Keratinocyte (primary cell): ENCODE measurements at regions not wholly inside any gene's neighbourhood (a gene's known extent, or its start where the extent isn't known, plus 50 kb on each side); places are given as distances from the start of the nearest gene placed in this dataset.

Experiments used
- DNase-seq: peaks from one replicate; pipeline ENCODE4 v3.0.0-alpha.2; 2011; ENCODE audit warnings: low read depth, missing footprints, low spot score
- FAIRE-seq: peaks from 2 replicates; lab custom pipeline; 2011; peaks lifted over from hg19 to GRCh38; lab: Jason Lieb, UNC
- H2AFZ ChIP-seq: 2 replicates; pipeline ENCODE4 v1.6.0; 2012; ENCODE audit warnings: low read length, control low read depth, inconsistent platforms; ENCODE audit not compliant: control insufficient read depth
- H3K27ac ChIP-seq: 2 replicates; pipeline ENCODE4 v1.5.1; 2011; ENCODE audit warnings: low read length; ENCODE audit not compliant: control insufficient read depth, insufficient read depth
- H3K27me3 ChIP-seq: 3 replicates; pipeline ENCODE4 v1.6.0; 2011; ENCODE audit warnings: low read length; ENCODE audit not compliant: control insufficient read depth, insufficient read depth; ENCODE audit errors: extremely low read depth
- H3K36me3 ChIP-seq, 2 experiments: 2 replicates in 1 of 2; 3 replicates in 1 of 2; pipeline ENCODE4 v1.5.1; 2011; ENCODE audit warnings: low read length in 2 of 2, mild to moderate bottlenecking in 1 of 2; ENCODE audit not compliant: control insufficient read depth in 2 of 2, insufficient read depth in 2 of 2; ENCODE audit errors: extremely low read depth in 1 of 2
- H3K4me1 ChIP-seq: 3 replicates; pipeline ENCODE4 v1.5.1; 2011; ENCODE audit warnings: low read length; ENCODE audit not compliant: control insufficient read depth, insufficient read depth; ENCODE audit errors: extremely low read depth
- H3K4me2 ChIP-seq: 3 replicates; pipeline ENCODE4 v1.6.0; 2011; ENCODE audit warnings: low read depth, low read length; ENCODE audit not compliant: control insufficient read depth, insufficient read depth; ENCODE audit errors: extremely low read depth
- H3K4me3 ChIP-seq, 3 experiments: fragments of 200-600 bp in 1 of 3; sonication (generic) in 1 of 3; 2 replicates in 2 of 3; 3 replicates in 1 of 3; pipeline ENCODE4 v1.5.1; 2011 to 2016; ENCODE audit warnings: low read length in 3 of 3, mild to moderate bottlenecking in 3 of 3, control low read depth in 2 of 3, inconsistent platforms in 1 of 3, low read depth in 1 of 3, mixed read lengths in 1 of 3, mixed run types in 1 of 3, moderate library complexity in 1 of 3; ENCODE audit not compliant: control insufficient read depth in 2 of 3, insufficient read depth in 2 of 3; ENCODE audit errors: extremely low read depth in 1 of 3
- H3K79me2 ChIP-seq: 2 replicates; pipeline ENCODE4 v1.6.0; 2012; ENCODE audit warnings: low read length; ENCODE audit not compliant: control insufficient read depth, insufficient read depth
- H3K9ac ChIP-seq: 3 replicates; pipeline ENCODE4 v1.6.0; 2011; ENCODE audit warnings: low read length; ENCODE audit not compliant: control insufficient read depth, insufficient read depth; ENCODE audit errors: extremely low read depth
- H3K9me1 ChIP-seq: 3 replicates; pipeline ENCODE4 v1.6.0; 2011; ENCODE audit warnings: low read length; ENCODE audit not compliant: control insufficient read depth, insufficient read depth; ENCODE audit errors: extremely low read depth
- H3K9me3 ChIP-seq: 2 replicates; pipeline ENCODE4 v1.5.1; 2012; ENCODE audit warnings: low read depth, low read length; ENCODE audit not compliant: control insufficient read depth
- H4K20me1 ChIP-seq: 3 replicates; pipeline ENCODE4 v1.6.0; 2011; ENCODE audit warnings: low read length; ENCODE audit not compliant: control insufficient read depth, insufficient read depth; ENCODE audit errors: extremely low read depth
- CTCF ChIP-seq, 3 experiments: IDR thresholded peaks in 1 of 3; conservative IDR thresholded peaks in 1 of 3; optimal IDR thresholded peaks in 1 of 3; 2 replicates in 2 of 3; 3 replicates in 1 of 3; pipeline versions ENCODE3 to v1.5.1; 2011; ENCODE audit warnings: low read length in 3 of 3, mild to moderate bottlenecking in 3 of 3, moderate library complexity in 2 of 3, control low read depth in 1 of 3, inconsistent platforms in 1 of 3; ENCODE audit not compliant: insufficient read depth in 2 of 3; ENCODE audit errors: extremely low read depth in 1 of 3
- EZH2 ChIP-seq: IDR thresholded peaks from one replicate; pipeline ENCODE4 v1.6.1; 2012; ENCODE audit warnings: inconsistent platforms, mild to moderate bottlenecking, low read length, moderate library complexity
- dilution Hi-C: fragments of 300-500 bp; cut with MboI; formaldehyde crosslinking; loops from one replicate; pipeline ENCODE4 v1.7.0; 2020; ENCODE audit warnings: low sequenced_read_pairs; ENCODE audit not compliant: extremely low pct_ligation_motif_present

DNA sequence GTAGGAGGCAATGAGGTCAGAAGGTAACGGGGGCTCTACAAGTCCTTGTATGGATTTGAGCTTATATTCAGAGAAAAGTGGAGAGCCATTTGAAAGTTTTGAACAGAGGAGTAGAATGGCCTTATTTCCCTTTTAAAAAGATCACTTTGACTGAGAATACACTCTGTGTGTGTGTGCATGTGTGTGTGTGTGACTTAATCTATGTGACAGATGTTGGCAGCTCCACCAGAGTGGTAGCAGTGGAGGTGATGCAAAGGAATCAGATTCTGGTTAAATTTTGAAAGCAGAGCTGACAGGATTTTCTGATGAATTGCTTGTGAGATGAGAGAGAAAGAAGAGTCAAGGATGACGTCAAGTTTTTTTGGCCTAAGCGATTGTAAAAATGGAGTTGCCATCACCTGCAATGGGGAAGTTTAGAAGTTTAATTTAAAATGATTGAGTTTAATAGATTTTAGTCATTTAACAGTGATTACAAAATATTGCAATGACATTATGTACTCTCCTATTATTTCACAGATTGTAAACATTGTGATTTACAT is 172.2 kb upstream of the HEY2 start:
- no peak overlapping the region for H3K4me3 ChIP-seq
- H3K79me2 ChIP-seq, result no peaks in the 10 kb centered on the region
- H2AFZ ChIP-seq, result no peak overlapping the region
- no peak overlapping the region for H3K4me2 ChIP-seq
- no peaks in the 10 kb centered on the region for H3K27me3 ChIP-seq
- H3K4me1 ChIP-seq, result no peaks in the 10 kb centered on the region
- H4K20me1 ChIP-seq, result no peaks in the 10 kb centered on the region
- no peak for DNase-seq
- H3K36me3 ChIP-seq, result no peaks in the 10 kb centered on the region
- H3K9me3 ChIP-seq, result no peaks in the 10 kb centered on the region
- no peak overlapping the region for H3K27ac ChIP-seq
- H3K9me1 ChIP-seq, result no peaks in the 10 kb centered on the region
- TF ChIP-seq EZH2 (no peak), CTCF (optimal IDR thresholded peaks at IDR 0.05 in 1 of 3, IDR thresholded peaks at IDR 0.05 in 1 of 3, conservative IDR thresholded peaks at IDR 0.05 in 1 of 3; ENCODE audit: extremely low read depth in 1 of 3, insufficient read depth in 2 of 3, low read length in 3 of 3) (no peak)
- no peak for FAIRE-seq
- dilution Hi-C loops, result no loop called here
- no peak overlapping the region for H3K9ac ChIP-seq

- Histone ChIP-seq H3K4me2 (no peak overlapping the region), H3K4me1 (no peaks in the 10 kb centered on the region), H3K9me1 (no peaks in the 10 kb centered on the region), H3K4me3 (no peak overlapping the region), H3K27ac (no peak overlapping the region), H3K36me3 (no peaks in the 10 kb centered on the region), H3K79me2 (no peaks in the 10 kb centered on the region), H4K20me1 (no peaks in the 10 kb centered on the region), H2AFZ (no peak overlapping the region), H3K27me3 (no peaks in the 10 kb centered on the region), H3K9ac (no peak overlapping the region), H3K9me3 (no peaks in the 10 kb centered on the region)
- dilution Hi-C loops, result no loop called here
- no peak for FAIRE-seq
- TF ChIP-seq EZH2 (no peak), CTCF (optimal IDR thresholded peaks at IDR 0.05 in 1 of 3, IDR thresholded peaks at IDR 0.05 in 1 of 3, conservative IDR thresholded peaks at IDR 0.05 in 1 of 3; ENCODE audit: extremely low read depth in 1 of 3, insufficient read depth in 2 of 3, low read length in 3 of 3) (no peak)
- no peak for DNase-seq
These were observed 164.9 kb upstream of the HEY2 start for GRCh38 chr6:125584468-125584939.
